ENCODE measurements at regions not wholly inside any gene's neighbourhood (a gene's known extent, or its start where the extent isn't known, plus 50 kb on each side); places are given as distances from the start of the nearest gene placed in this dataset.

GRCh38 chr2:176679061-176679669 lies 409.9 kb downstream of the MTX2 start:
- DNase-seq (ENCODE audit: low read depth in 2 of 2), result no peak

GRCh38 chr2:176680916-176681516 lies 411.8 kb downstream of the MTX2 start:
- DNase-seq (ENCODE audit: low read depth in 2 of 2), result no peak

GRCh38 chr2:176681584-176682115 lies 412.4 kb downstream of the MTX2 start:
- no peak for DNase-seq (ENCODE audit: low read depth in 2 of 2)

- no peak for DNase-seq (ENCODE audit: low read depth in 2 of 2)
Measured at GRCh38 chr2:176682278-176682677, 413.0 kb downstream of the MTX2 start.

GRCh38 chr2:176683618-176684111 lies 414.4 kb downstream of the MTX2 start:
- DNase-seq (ENCODE audit: low read depth in 2 of 2), result no peak

- DNase-seq (ENCODE audit: low read depth in 2 of 2), result no peak
Measured at GRCh38 chr2:176685908-176686307, 416.7 kb downstream of the MTX2 start.

- DNase-seq (ENCODE audit: low read depth in 2 of 2), result no peak
Measured at GRCh38 chr2:176686328-176686727, 417.1 kb downstream of the MTX2 start.

- DNase-seq (ENCODE audit: low read depth in 2 of 2), result no peak
Measured at GRCh38 chr2:176687342-176687741, 418.1 kb downstream of the MTX2 start.

- DNase-seq (ENCODE audit: low read depth in 2 of 2), result no peak
Measured at GRCh38 chr2:176687944-176688343, 418.7 kb downstream of the MTX2 start.

- no peak for DNase-seq (ENCODE audit: low read depth in 2 of 2)
Measured at GRCh38 chr2:176689711-176690110, 420.5 kb downstream of the MTX2 start.

- DNase-seq (ENCODE audit: low read depth in 2 of 2), result no peak
Measured at GRCh38 chr2:176691471-176691870, 422.2 kb downstream of the MTX2 start.

- DNase-seq (ENCODE audit: low read depth in 2 of 2), result no peak
Measured at GRCh38 chr2:176692533-176692932, 423.3 kb downstream of the MTX2 start.

- DNase-seq (ENCODE audit: low read depth in 2 of 2), result no peak
Measured at GRCh38 chr2:176699098-176699497, 429.9 kb downstream of the MTX2 start.

- DNase-seq (ENCODE audit: low read depth in 2 of 2), result no peak
Measured at GRCh38 chr2:176699644-176700043, 430.4 kb downstream of the MTX2 start.

GRCh38 chr2:176702131-176702530 lies 432.9 kb downstream of the MTX2 start:
- no peak for DNase-seq (ENCODE audit: low read depth in 2 of 2)

- no peak for DNase-seq (ENCODE audit: low read depth in 2 of 2)
Measured at GRCh38 chr2:176704282-176704858, 435.1 kb downstream of the MTX2 start.

GRCh38 chr2:176709149-176709951 lies 440.1 kb downstream of the MTX2 start:
- no peak for DNase-seq (ENCODE audit: low read depth in 2 of 2)

GRCh38 chr2:176709991-176710390 lies 440.7 kb downstream of the MTX2 start:
- no peak for DNase-seq (ENCODE audit: low read depth in 2 of 2)

- DNase-seq (ENCODE audit: low read depth in 2 of 2), result no peak
Measured at GRCh38 chr2:176710657-176711186, 441.5 kb downstream of the MTX2 start.

GRCh38 chr2:176725873-176726645 lies 456.8 kb downstream of the MTX2 start:
- no peak for DNase-seq (ENCODE audit: low read depth in 2 of 2)

GRCh38 chr2:176727696-176728095 lies 458.5 kb downstream of the MTX2 start:
- DNase-seq (ENCODE audit: low read depth in 2 of 2), result no peak
